ENCODE measurements at regions not wholly inside any gene's neighbourhood (a gene's known extent, or its start where the extent isn't known, plus 50 kb on each side); places are given as distances from the start of the nearest gene placed in this dataset.

- Histone ChIP-seq H3K27me3 (no peaks in the 10 kb centered on the region), H3K9me3 (peaks cover 0 to 33% (median 18%) of the 10 kb centered on the region in 11 donors), H3K36me3 (no peaks in the 10 kb centered on the region), H3K4me3 (no peak overlapping the region), H3K4me1 (no peaks in the 10 kb centered on the region), H3K27ac (no peak overlapping the region)
- intact Hi-C loops (cut with DNase I) = no loop called here
- WGBS, 2 donors = 81 to 91% methylated on average over 2 of the region's 2 CpGs
- no peak for DNase-seq
- ATAC-seq = no peak
- TF ChIP-seq CTCF (IDR thresholded peaks at IDR 0.05) = no peak
Measured at GRCh38 chr4:34412233-34412632, 1832.1 kb downstream of the ARAP2 start.

- Histone ChIP-seq H3K36me3 (no peaks in the 10 kb centered on the region), H3K4me1 (no peaks in the 10 kb centered on the region), H3K4me3 (no peak overlapping the region), H3K9me3 (peaks cover 0 to 33% (median 18%) of the 10 kb centered on the region in 11 donors), H3K27ac (no peak overlapping the region), H3K27me3 (no peaks in the 10 kb centered on the region)
- no peak for TF ChIP-seq CTCF (IDR thresholded peaks at IDR 0.05)
- DNase-seq (no peak), ATAC-seq (no peak)
- WGBS, 2 donors = 72 to 78% methylated on average over 2 of the region's 2 CpGs
- intact Hi-C loops (cut with DNase I) = no loop called here
Measured at GRCh38 chr4:34412911-34413310, 1831.4 kb downstream of the ARAP2 start.

GRCh38 chr4:34417160-34417559, 1827.2 kb downstream of the ARAP2 start:
- no peak for TF ChIP-seq CTCF (IDR thresholded peaks at IDR 0.05)
- Histone ChIP-seq H3K9me3 (peaks cover 0 to 6% (median 2%) of the 10 kb centered on the region in 11 donors), H3K27ac (no peak overlapping the region), H3K27me3 (no peaks in the 10 kb centered on the region), H3K4me3 (no peak overlapping the region), H3K4me1 (no peaks in the 10 kb centered on the region), H3K36me3 (no peaks in the 10 kb centered on the region)
- no peak for DNase-seq
- intact Hi-C loops (cut with DNase I) = no loop called here
- no peak for ATAC-seq
- 64 to 76% methylated on average over 3 of the region's 3 CpGs for whole genome bisulfite sequencing, 2 donors

GRCh38 chr4:34419871-34420270, 1824.4 kb downstream of the ARAP2 start:
- intact Hi-C loops (cut with DNase I) = no loop called here
- ATAC-seq = no peak

More at GRCh38 chr4:34419871-34420270, 1824.4 kb downstream of the ARAP2 start:
- Histone ChIP-seq H3K27me3 (no peaks in the 10 kb centered on the region), H3K27ac (no peak overlapping the region), H3K9me3 (no peaks in the 10 kb centered on the region), H3K36me3 (no peaks in the 10 kb centered on the region), H3K4me1 (no peaks in the 10 kb centered on the region), H3K4me3 (no peak overlapping the region)
- 81 to 95% methylated on average over 2 of the region's 2 CpGs for WGBS, 2 donors
- no peak for DNase-seq
- TF ChIP-seq CTCF (IDR thresholded peaks at IDR 0.05) = no peak
